ENCODE measurements at regions not wholly inside any gene's neighbourhood (a gene's known extent, or its start where the extent isn't known, plus 50 kb on each side); places are given as distances from the start of the nearest gene placed in this dataset.

- Histone ChIP-seq H3K36me3 (replicated peaks; ENCODE audit: insufficient read depth, low read depth) (no peaks in the 10 kb centered on the region), H3K27ac (no peak overlapping the region), H3K9me2 (replicated peaks; ENCODE audit: insufficient read depth) (no peaks in the 10 kb centered on the region), H3K79me2 (no peaks in the 10 kb centered on the region), H3K9me3 (ENCODE audit: low read depth) (no peaks in the 10 kb centered on the region), H3K27me3 (no peaks in the 10 kb centered on the region), H3K4me3 (no peak overlapping the region), H4K20me1 (ENCODE audit: insufficient read depth, poor library complexity, severe bottlenecking) (no peaks in the 10 kb centered on the region), H3K4me2 (no peak overlapping the region), H2AFZ (no peak overlapping the region), H3K4me1 (ENCODE audit: insufficient read depth) (no peaks in the 10 kb centered on the region)
- DNase-seq (ENCODE audit: low spot score): no peak
- TF ChIP-seq, protein P1, sequence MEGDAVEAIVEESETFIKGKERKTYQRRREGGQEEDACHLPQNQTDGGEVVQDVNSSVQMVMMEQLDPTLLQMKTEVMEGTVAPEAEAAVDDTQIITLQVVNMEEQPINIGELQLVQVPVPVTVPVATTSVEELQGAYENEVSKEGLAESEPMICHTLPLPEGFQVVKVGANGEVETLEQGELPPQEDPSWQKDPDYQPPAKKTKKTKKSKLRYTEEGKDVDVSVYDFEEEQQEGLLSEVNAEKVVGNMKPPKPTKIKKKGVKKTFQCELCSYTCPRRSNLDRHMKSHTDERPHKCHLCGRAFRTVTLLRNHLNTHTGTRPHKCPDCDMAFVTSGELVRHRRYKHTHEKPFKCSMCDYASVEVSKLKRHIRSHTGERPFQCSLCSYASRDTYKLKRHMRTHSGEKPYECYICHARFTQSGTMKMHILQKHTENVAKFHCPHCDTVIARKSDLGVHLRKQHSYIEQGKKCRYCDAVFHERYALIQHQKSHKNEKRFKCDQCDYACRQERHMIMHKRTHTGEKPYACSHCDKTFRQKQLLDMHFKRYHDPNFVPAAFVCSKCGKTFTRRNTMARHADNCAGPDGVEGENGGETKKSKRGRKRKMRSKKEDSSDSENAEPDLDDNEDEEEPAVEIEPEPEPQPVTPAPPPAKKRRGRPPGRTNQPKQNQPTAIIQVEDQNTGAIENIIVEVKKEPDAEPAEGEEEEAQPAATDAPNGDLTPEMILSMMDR (IDR thresholded peaks at IDR 0.05; ENCODE audit: poor library complexity): no peak
- TF ChIP-seq EZH2phosphoT487 (IDR thresholded peaks at IDR 0.05; ENCODE audit: low read depth, severe bottlenecking, unreplicated experiment): no peak
- TF ChIP-seq EZH2 (IDR thresholded peaks at IDR 0.05; ENCODE audit: borderline replicate concordance): no peak
- WGBS (ENCODE audit: low lambda C conversion rate, missing lambda C conversion rate): 82% methylated on average over 9 of the region's 9 CpGs
Measured at GRCh38 chr3:859135-859534, 233.7 kb upstream of the CNTN6 start.

DNA sequence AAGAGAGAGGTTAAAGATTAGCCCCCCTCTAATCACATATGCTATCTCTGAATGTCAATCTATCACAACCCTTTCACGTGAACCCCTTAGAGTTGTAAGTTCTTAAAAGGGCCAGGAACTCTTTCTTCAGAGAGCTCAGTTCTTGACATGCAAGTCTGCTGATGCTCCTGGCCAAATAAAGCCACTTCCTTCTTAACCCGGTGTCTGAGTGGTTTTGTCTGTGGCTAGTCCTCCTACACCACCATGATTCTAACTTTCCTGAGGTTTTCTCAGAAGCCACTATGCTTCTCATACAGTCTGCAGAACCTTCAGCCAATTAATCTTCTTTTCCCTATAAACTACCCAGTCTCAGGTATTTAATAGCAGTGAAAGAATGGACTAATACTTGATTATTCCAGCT, 231.1 kb upstream of the CNTN6 start:
- Histone ChIP-seq H2AFZ (no peak overlapping the region), H3K9me3 (ENCODE audit: low read depth) (no peaks in the 10 kb centered on the region), H3K36me3 (replicated peaks; ENCODE audit: insufficient read depth, low read depth) (no peaks in the 10 kb centered on the region), H3K9me2 (replicated peaks; ENCODE audit: insufficient read depth) (no peaks in the 10 kb centered on the region), H3K27me3 (no peaks in the 10 kb centered on the region), H3K4me1 (ENCODE audit: insufficient read depth) (no peaks in the 10 kb centered on the region), H3K27ac (no peak overlapping the region), H3K79me2 (no peaks in the 10 kb centered on the region), H4K20me1 (ENCODE audit: insufficient read depth, poor library complexity, severe bottlenecking) (no peaks in the 10 kb centered on the region), H3K4me3 (no peak overlapping the region), H3K4me2 (no peak overlapping the region)
- TF ChIP-seq EZH2phosphoT487 (IDR thresholded peaks at IDR 0.05; ENCODE audit: low read depth, severe bottlenecking, unreplicated experiment) (no peak), EZH2 (IDR thresholded peaks at IDR 0.05; ENCODE audit: borderline replicate concordance) (no peak)
- TF ChIP-seq, protein P1 (IDR thresholded peaks at IDR 0.05; ENCODE audit: poor library complexity): no peak
- WGBS (ENCODE audit: low lambda C conversion rate, missing lambda C conversion rate): 83% methylated on average over 2 of the region's 2 CpGs
- DNase-seq (ENCODE audit: low spot score): no peak

DNA sequence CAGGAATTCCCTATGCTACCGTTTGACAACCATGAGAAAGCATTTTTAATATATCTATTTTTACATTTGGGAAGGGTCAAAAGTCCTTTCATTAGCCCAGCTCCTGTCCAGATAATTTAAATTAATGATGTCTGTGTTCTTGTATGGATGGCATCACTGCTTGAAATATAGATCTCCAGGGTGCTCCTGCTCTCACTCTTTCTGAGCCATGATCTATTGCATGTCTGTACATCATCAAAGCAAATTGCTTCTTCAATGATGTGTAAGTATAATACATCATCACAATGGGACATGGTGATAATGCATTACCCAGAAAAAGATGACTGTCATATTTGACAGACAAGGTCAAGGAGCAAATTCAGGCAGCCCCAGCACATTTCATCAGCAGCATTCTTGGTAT, 223.6 kb upstream of the CNTN6 start:
- TF ChIP-seq, protein P1 (IDR thresholded peaks at IDR 0.05; ENCODE audit: poor library complexity): no peak
- no peak for TF ChIP-seq EZH2phosphoT487 (IDR thresholded peaks at IDR 0.05; ENCODE audit: low read depth, severe bottlenecking, unreplicated experiment)
- TF ChIP-seq EZH2 (IDR thresholded peaks at IDR 0.05; ENCODE audit: borderline replicate concordance): no peak
- Histone ChIP-seq H3K79me2 (no peaks in the 10 kb centered on the region), H3K9me2 (replicated peaks; ENCODE audit: insufficient read depth) (no peaks in the 10 kb centered on the region), H2AFZ (no peak overlapping the region), H3K9me3 (ENCODE audit: low read depth) (no peaks in the 10 kb centered on the region), H3K36me3 (replicated peaks; ENCODE audit: insufficient read depth, low read depth) (no peaks in the 10 kb centered on the region), H3K27ac (no peak overlapping the region), H3K4me1 (ENCODE audit: insufficient read depth) (no peaks in the 10 kb centered on the region), H3K27me3 (no peaks in the 10 kb centered on the region), H3K4me3 (no peak overlapping the region), H3K4me2 (no peak overlapping the region), H4K20me1 (ENCODE audit: insufficient read depth, poor library complexity, severe bottlenecking) (no peaks in the 10 kb centered on the region)
- no peak for DNase-seq (ENCODE audit: low spot score)
- WGBS (ENCODE audit: low lambda C conversion rate, missing lambda C conversion rate): 65% methylated on average over 1 of the region's 1 CpG

- no peak overlapping the region for H3K27ac ChIP-seq
- no peaks in the 10 kb centered on the region for H3K27me3 ChIP-seq
- no peak for TF ChIP-seq EZH2phosphoT487 (IDR thresholded peaks at IDR 0.05; ENCODE audit: low read depth, severe bottlenecking, unreplicated experiment)
- TF ChIP-seq, protein P1 (IDR thresholded peaks at IDR 0.05; ENCODE audit: poor library complexity): no peak
- no peak for TF ChIP-seq EZH2 (IDR thresholded peaks at IDR 0.05; ENCODE audit: borderline replicate concordance)
- 55% methylated on average over 2 of the region's 2 CpGs for WGBS (ENCODE audit: low lambda C conversion rate, missing lambda C conversion rate)
- no peak overlapping the region for H3K4me3 ChIP-seq
- no peak overlapping the region for H3K4me2 ChIP-seq
- H2AFZ ChIP-seq: no peak overlapping the region
- H3K9me3 ChIP-seq (ENCODE audit: low read depth): no peaks in the 10 kb centered on the region
- H3K9me2 ChIP-seq (replicated peaks; ENCODE audit: insufficient read depth): no peaks in the 10 kb centered on the region
- no peaks in the 10 kb centered on the region for H3K4me1 ChIP-seq (ENCODE audit: insufficient read depth)
- no peaks in the 10 kb centered on the region for H3K36me3 ChIP-seq (replicated peaks; ENCODE audit: insufficient read depth, low read depth)
- no peaks in the 10 kb centered on the region for H3K79me2 ChIP-seq
- DNase-seq (ENCODE audit: low spot score): no peak
- no peaks in the 10 kb centered on the region for H4K20me1 ChIP-seq (ENCODE audit: insufficient read depth, poor library complexity, severe bottlenecking)
Measured at GRCh38 chr3:869734-870133, 223.1 kb upstream of the CNTN6 start.
